SK-N-SH (cell line): ENCODE measurements at regions not wholly inside any gene's neighbourhood (a gene's known extent, or its start where the extent isn't known, plus 50 kb on each side); places are given as distances from the start of the nearest gene placed in this dataset.

Source experiments
- EP300 ChIP-seq, 2 experiments: IDR thresholded peaks; 2 replicates each; pipeline versions ENCODE4 v1.4.0 to v1.6.1; 2012; ENCODE audit warnings: borderline replicate concordance in 1 of 2, low read depth in 1 of 2, low read length in 1 of 2
- FOXJ3 ChIP-seq: sonication (generic); formaldehyde crosslinking; IDR thresholded peaks from 2 replicates; pipeline ENCODE4 v1.5.1; 2020; ENCODE audit warnings: mild to moderate bottlenecking, missing genetic modification reagents
- FOXM1 ChIP-seq: IDR thresholded peaks from 2 replicates; pipeline ENCODE4 v1.4.0; 2012; ENCODE audit warnings: low read depth, mild to moderate bottlenecking
- GABPA ChIP-seq: IDR thresholded peaks from 2 replicates; pipeline ENCODE4 v1.4.0; 2012; ENCODE audit warnings: low read depth, mild to moderate bottlenecking
- POLR2AphosphoS5 ChIP-seq: IDR thresholded peaks from 2 replicates; pipeline ENCODE4 v1.6.1; 2012; ENCODE audit warnings: low read depth, low read length
- RFX5 ChIP-seq: IDR thresholded peaks from 2 replicates; pipeline ENCODE4 v1.6.1; 2012; ENCODE audit warnings: mild to moderate bottlenecking, improper control_type of control experiment, low read length
- SMC3 ChIP-seq: IDR thresholded peaks from 2 replicates; pipeline ENCODE4 v1.6.1; 2012; ENCODE audit warnings: low read depth, low read length, improper control_type of control experiment
- TEAD4 ChIP-seq: IDR thresholded peaks from 2 replicates; pipeline ENCODE4 v1.4.0; 2012; ENCODE audit warnings: mild to moderate bottlenecking, borderline replicate concordance; ENCODE audit not compliant: insufficient read depth
- YY1 ChIP-seq: IDR thresholded peaks from 2 replicates; pipeline ENCODE4 v1.4.0; 2012; ENCODE audit warnings: low read depth, mild to moderate bottlenecking
- TF ChIP-seq, protein P1 (sequence below): fragments of 200-600 bp; sonication (generic); IDR thresholded peaks from 2 replicates; pipeline ENCODE4 v1.6.1; 2017; ENCODE audit warnings: antibody characterized with exemption, mild to moderate bottlenecking, moderate library complexity
- TF ChIP-seq, protein P2 (sequence below): fragments of 150-350 bp; IDR thresholded peaks from 2 replicates; pipeline ENCODE4 v1.6.1; 2017; ENCODE audit warnings: antibody characterized with exemption, low read length, low read depth, borderline replicate concordance
- TF ChIP-seq, protein P3 (sequence below): IDR thresholded peaks from 2 replicates; pipeline ENCODE4 v1.4.0; 2012; ENCODE audit warnings: low read depth
- TF ChIP-seq, protein P4 (sequence below): IDR thresholded peaks from 2 replicates; pipeline ENCODE4; 2012
- TF ChIP-seq, protein P5 (sequence below): IDR thresholded peaks from 2 replicates; pipeline ENCODE4 v1.6.1; 2012; ENCODE audit warnings: mild to moderate bottlenecking, low read depth, low read length, moderate library complexity

DNA sequence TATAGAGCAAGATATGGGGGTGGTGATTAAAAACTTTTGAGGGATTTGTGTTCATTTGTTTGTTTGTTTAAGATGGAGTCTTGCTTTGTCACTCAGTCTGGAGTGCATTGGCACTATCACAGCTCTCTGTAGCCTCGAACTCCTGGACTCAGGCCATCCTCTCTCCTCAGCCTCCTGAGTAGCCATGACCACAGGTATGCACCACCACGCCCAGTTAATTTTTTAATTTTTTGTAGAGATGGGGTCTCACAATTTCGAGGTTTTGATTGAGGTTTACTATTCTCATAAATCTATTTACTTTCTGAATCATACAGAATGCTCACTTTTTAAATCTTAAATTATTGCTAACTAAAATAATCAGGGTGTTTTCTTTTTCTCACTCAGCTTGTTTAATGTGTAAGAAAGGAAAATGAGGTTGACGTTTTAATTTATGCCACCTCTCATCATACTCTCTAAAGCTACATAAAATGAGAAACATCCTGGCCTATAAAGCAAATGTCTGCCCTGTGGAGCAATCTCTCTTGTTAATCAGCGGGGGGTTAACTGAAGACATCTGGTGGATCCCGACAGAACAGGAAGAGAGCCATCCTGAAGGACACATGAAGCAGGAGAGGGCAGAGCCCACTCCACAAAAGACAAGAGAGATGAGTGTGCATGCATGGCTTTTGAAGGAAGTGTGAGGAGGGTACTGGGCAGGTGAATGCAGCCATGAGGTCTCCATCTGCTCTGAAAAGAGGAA, 589.1 kb upstream of the SLC8A1 start:
- TF ChIP-seq FOXJ3: no peak
- TF ChIP-seq, protein P1, sequence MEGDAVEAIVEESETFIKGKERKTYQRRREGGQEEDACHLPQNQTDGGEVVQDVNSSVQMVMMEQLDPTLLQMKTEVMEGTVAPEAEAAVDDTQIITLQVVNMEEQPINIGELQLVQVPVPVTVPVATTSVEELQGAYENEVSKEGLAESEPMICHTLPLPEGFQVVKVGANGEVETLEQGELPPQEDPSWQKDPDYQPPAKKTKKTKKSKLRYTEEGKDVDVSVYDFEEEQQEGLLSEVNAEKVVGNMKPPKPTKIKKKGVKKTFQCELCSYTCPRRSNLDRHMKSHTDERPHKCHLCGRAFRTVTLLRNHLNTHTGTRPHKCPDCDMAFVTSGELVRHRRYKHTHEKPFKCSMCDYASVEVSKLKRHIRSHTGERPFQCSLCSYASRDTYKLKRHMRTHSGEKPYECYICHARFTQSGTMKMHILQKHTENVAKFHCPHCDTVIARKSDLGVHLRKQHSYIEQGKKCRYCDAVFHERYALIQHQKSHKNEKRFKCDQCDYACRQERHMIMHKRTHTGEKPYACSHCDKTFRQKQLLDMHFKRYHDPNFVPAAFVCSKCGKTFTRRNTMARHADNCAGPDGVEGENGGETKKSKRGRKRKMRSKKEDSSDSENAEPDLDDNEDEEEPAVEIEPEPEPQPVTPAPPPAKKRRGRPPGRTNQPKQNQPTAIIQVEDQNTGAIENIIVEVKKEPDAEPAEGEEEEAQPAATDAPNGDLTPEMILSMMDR: no peak
- no peak for TF ChIP-seq GABPA
- TF ChIP-seq TEAD4: no peak
- no peak for TF ChIP-seq YY1
- no peak for TF ChIP-seq SMC3
- TF ChIP-seq, protein P2, sequence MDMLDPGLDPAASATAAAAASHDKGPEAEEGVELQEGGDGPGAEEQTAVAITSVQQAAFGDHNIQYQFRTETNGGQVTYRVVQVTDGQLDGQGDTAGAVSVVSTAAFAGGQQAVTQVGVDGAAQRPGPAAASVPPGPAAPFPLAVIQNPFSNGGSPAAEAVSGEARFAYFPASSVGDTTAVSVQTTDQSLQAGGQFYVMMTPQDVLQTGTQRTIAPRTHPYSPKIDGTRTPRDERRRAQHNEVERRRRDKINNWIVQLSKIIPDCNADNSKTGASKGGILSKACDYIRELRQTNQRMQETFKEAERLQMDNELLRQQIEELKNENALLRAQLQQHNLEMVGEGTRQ: no peak
- TF ChIP-seq, protein P3, sequence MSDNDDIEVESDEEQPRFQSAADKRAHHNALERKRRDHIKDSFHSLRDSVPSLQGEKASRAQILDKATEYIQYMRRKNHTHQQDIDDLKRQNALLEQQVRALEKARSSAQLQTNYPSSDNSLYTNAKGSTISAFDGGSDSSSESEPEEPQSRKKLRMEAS: no peak
- no peak for TF ChIP-seq EP300 (IDR thresholded peaks at IDR 0.05; ENCODE audit: borderline replicate concordance in 1 of 2, low read depth in 1 of 2, low read length in 1 of 2)
- no peak for TF ChIP-seq POLR2AphosphoS5
- TF ChIP-seq, protein P4, sequence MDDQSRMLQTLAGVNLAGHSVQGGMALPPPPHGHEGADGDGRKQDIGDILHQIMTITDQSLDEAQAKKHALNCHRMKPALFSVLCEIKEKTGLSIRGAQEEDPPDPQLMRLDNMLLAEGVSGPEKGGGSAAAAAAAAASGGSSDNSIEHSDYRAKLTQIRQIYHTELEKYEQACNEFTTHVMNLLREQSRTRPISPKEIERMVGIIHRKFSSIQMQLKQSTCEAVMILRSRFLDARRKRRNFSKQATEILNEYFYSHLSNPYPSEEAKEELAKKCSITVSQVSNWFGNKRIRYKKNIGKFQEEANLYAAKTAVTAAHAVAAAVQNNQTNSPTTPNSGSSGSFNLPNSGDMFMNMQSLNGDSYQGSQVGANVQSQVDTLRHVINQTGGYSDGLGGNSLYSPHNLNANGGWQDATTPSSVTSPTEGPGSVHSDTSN: no peak
- TF ChIP-seq RFX5: no peak
- TF ChIP-seq, protein P5, sequence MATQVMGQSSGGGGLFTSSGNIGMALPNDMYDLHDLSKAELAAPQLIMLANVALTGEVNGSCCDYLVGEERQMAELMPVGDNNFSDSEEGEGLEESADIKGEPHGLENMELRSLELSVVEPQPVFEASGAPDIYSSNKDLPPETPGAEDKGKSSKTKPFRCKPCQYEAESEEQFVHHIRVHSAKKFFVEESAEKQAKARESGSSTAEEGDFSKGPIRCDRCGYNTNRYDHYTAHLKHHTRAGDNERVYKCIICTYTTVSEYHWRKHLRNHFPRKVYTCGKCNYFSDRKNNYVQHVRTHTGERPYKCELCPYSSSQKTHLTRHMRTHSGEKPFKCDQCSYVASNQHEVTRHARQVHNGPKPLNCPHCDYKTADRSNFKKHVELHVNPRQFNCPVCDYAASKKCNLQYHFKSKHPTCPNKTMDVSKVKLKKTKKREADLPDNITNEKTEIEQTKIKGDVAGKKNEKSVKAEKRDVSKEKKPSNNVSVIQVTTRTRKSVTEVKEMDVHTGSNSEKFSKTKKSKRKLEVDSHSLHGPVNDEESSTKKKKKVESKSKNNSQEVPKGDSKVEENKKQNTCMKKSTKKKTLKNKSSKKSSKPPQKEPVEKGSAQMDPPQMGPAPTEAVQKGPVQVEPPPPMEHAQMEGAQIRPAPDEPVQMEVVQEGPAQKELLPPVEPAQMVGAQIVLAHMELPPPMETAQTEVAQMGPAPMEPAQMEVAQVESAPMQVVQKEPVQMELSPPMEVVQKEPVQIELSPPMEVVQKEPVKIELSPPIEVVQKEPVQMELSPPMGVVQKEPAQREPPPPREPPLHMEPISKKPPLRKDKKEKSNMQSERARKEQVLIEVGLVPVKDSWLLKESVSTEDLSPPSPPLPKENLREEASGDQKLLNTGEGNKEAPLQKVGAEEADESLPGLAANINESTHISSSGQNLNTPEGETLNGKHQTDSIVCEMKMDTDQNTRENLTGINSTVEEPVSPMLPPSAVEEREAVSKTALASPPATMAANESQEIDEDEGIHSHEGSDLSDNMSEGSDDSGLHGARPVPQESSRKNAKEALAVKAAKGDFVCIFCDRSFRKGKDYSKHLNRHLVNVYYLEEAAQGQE: no peak
- no peak for TF ChIP-seq FOXM1
